ENCODE measurements at regions not wholly inside any gene's neighbourhood (a gene's known extent, or its start where the extent isn't known, plus 50 kb on each side); places are given as distances from the start of the nearest gene placed in this dataset.
A peak's percentile ranks its signal among the peaks of the same experiment; 100 is the strongest.

- Histone ChIP-seq H3K27ac (ENCODE audit: insufficient read depth, low read length) (no peak overlapping the region), H2AFZ (ENCODE audit: low read length) (no peak overlapping the region), H3K79me2 (ENCODE audit: control insufficient read depth, insufficient read depth, low read length) (peaks cover 32% of the 10 kb centered on the region), H4K20me1 (ENCODE audit: control insufficient read depth, extremely low read depth, insufficient read depth, low read length) (no peaks in the 10 kb centered on the region), H3K9me3 (ENCODE audit: control insufficient read depth, insufficient read depth, low read depth, low read length) (no peaks in the 10 kb centered on the region), H3K4me2 (ENCODE audit: extremely low read depth, insufficient read depth, low read length) (no peak overlapping the region), H3K9ac (ENCODE audit: insufficient read depth, low read length) (no peak overlapping the region), H3K4me1 (ENCODE audit: control insufficient read depth, extremely low read depth, insufficient read depth, low read length) (peaks cover 14% of the 10 kb centered on the region), H3K27me3 (ENCODE audit: control insufficient read depth, insufficient read depth, low read length) (no peaks in the 10 kb centered on the region), H3K4me3 (replicated peaks in 1 of 4; ENCODE audit: control extremely low read depth in 1 of 4, insufficient read depth in 1 of 4, low read depth in 3 of 4, low read length in 4 of 4) (no peak overlapping the region), H3K36me3 (ENCODE audit: control insufficient read depth, insufficient read depth, low read length) (no peaks in the 10 kb centered on the region)
- TF ChIP-seq CTCF (conservative IDR thresholded peaks at IDR 0.05 in 1 of 2, IDR thresholded peaks at IDR 0.05 in 1 of 2; ENCODE audit: low read depth in 1 of 2, low read length in 2 of 2) = no peak
- TF ChIP-seq EZH2 (IDR thresholded peaks at IDR 0.05; ENCODE audit: low read length, missing control alignments) = no peak
- DNase-seq (ENCODE audit: low read depth in 2 of 2) = no peak
These were observed 260.5 kb upstream of the MKLN1 start for GRCh38 chr7:131067220-131067619.

GRCh38 chr7:131068604-131069021, 259.1 kb upstream of the MKLN1 start:
- no peak overlapping the region for H3K27ac ChIP-seq (ENCODE audit: insufficient read depth, low read length)
- no peaks in the 10 kb centered on the region for H3K9me3 ChIP-seq (ENCODE audit: control insufficient read depth, insufficient read depth, low read depth, low read length)
- H3K4me3 ChIP-seq (replicated peaks in 1 of 4; ENCODE audit: control extremely low read depth in 1 of 4, insufficient read depth in 1 of 4, low read depth in 3 of 4, low read length in 4 of 4) = no peak overlapping the region
- TF ChIP-seq EZH2 (IDR thresholded peaks at IDR 0.05; ENCODE audit: low read length, missing control alignments) (no peak), CTCF (conservative IDR thresholded peaks at IDR 0.05 in 1 of 2, IDR thresholded peaks at IDR 0.05 in 1 of 2; ENCODE audit: low read depth in 1 of 2, low read length in 2 of 2) (peak; percentile 46 to 48)
- no peaks in the 10 kb centered on the region for H3K27me3 ChIP-seq (ENCODE audit: control insufficient read depth, insufficient read depth, low read length)
- no peak overlapping the region for H3K9ac ChIP-seq (ENCODE audit: insufficient read depth, low read length)
- DNase-seq (ENCODE audit: low read depth in 2 of 2) = peak; percentile 40 to 45
- H3K36me3 ChIP-seq (ENCODE audit: control insufficient read depth, insufficient read depth, low read length) = no peaks in the 10 kb centered on the region
- H3K4me2 ChIP-seq (ENCODE audit: extremely low read depth, insufficient read depth, low read length) = no peak overlapping the region
- peaks cover 16% of the 10 kb centered on the region for H3K4me1 ChIP-seq (ENCODE audit: control insufficient read depth, extremely low read depth, insufficient read depth, low read length)
- H2AFZ ChIP-seq (ENCODE audit: low read length) = no peak overlapping the region
- H3K79me2 ChIP-seq (ENCODE audit: control insufficient read depth, insufficient read depth, low read length) = peaks cover 39% of the 10 kb centered on the region
- H4K20me1 ChIP-seq (ENCODE audit: control insufficient read depth, extremely low read depth, insufficient read depth, low read length) = no peaks in the 10 kb centered on the region

GRCh38 chr7:131071786-131072504, 255.7 kb upstream of the MKLN1 start:
- H2AFZ ChIP-seq (ENCODE audit: low read length) = no peak overlapping the region
- H3K27me3 ChIP-seq (ENCODE audit: control insufficient read depth, insufficient read depth, low read length) = no peaks in the 10 kb centered on the region
- peaks cover 21% of the 10 kb centered on the region for H3K4me1 ChIP-seq (ENCODE audit: control insufficient read depth, extremely low read depth, insufficient read depth, low read length)
- no peaks in the 10 kb centered on the region for H3K36me3 ChIP-seq (ENCODE audit: control insufficient read depth, insufficient read depth, low read length)
- peak; percentile 74 to 90 for DNase-seq (ENCODE audit: low read depth in 2 of 2)
- peak overlapping the region; percentile 68 for H3K4me2 ChIP-seq (ENCODE audit: extremely low read depth, insufficient read depth, low read length)
- peak overlapping the region; percentile 73 for H3K27ac ChIP-seq (ENCODE audit: insufficient read depth, low read length)
- no peaks in the 10 kb centered on the region for H4K20me1 ChIP-seq (ENCODE audit: control insufficient read depth, extremely low read depth, insufficient read depth, low read length)
- H3K4me3 ChIP-seq (replicated peaks in 1 of 4; ENCODE audit: control extremely low read depth in 1 of 4, insufficient read depth in 1 of 4, low read depth in 3 of 4, low read length in 4 of 4) = peak overlapping the region in 2 of 4 experiments; percentile 11 to 15
- peaks cover 51% of the 10 kb centered on the region for H3K79me2 ChIP-seq (ENCODE audit: control insufficient read depth, insufficient read depth, low read length)
- H3K9ac ChIP-seq (ENCODE audit: insufficient read depth, low read length) = peak overlapping the region; percentile 32
- no peaks in the 10 kb centered on the region for H3K9me3 ChIP-seq (ENCODE audit: control insufficient read depth, insufficient read depth, low read depth, low read length)
- peak in 1 of 2 donors; percentile 30 for TF ChIP-seq CTCF (conservative IDR thresholded peaks at IDR 0.05 in 1 of 2, IDR thresholded peaks at IDR 0.05 in 1 of 2; ENCODE audit: low read depth in 1 of 2, low read length in 2 of 2)
- TF ChIP-seq EZH2 (IDR thresholded peaks at IDR 0.05; ENCODE audit: low read length, missing control alignments) = no peak
